ENCODE measurements at regions not wholly inside any gene's neighbourhood (a gene's known extent, or its start where the extent isn't known, plus 50 kb on each side); places are given as distances from the start of the nearest gene placed in this dataset.

GRCh38 chr10:42977032-42977416 lies 99.8 kb upstream of the RET start:
- Histone ChIP-seq H3K4me3 (ENCODE audit: low read depth, low read length) (no peak overlapping the region), H3K4me1 (ENCODE audit: control insufficient read depth, insufficient read depth, low read length, poor library complexity, severe bottlenecking) (no peaks in the 10 kb centered on the region), H3K9me3 (ENCODE audit: control insufficient read depth in 2 of 2, low read length in 2 of 2) (no peaks in the 10 kb centered on the region), H3K36me3 (ENCODE audit: control insufficient read depth, insufficient read depth, low read length) (no peaks in the 10 kb centered on the region), H3K27me3 (ENCODE audit: control insufficient read depth, insufficient read depth, low read length) (no peaks in the 10 kb centered on the region), H3K27ac (ENCODE audit: insufficient read depth, low read length, poor library complexity, severe bottlenecking) (no peak overlapping the region)
- Mint-ChIP-seq H3K4me1 (no peaks in the 10 kb centered on the region), H3K27ac (no peak overlapping the region), H3K9me3 (peaks cover 0 to 2% (median 0%) of the 10 kb centered on the region in 7 donors), H3K36me3 (no peaks in the 10 kb centered on the region), H3K27me3 (no peaks in the 10 kb centered on the region), H3K4me3 (no peak overlapping the region)
- DNase-seq: no peak
- ATAC-seq (ENCODE audit: low read depth in 2 of 2): no peak

GRCh38 chr10:42979181-42979580 lies 97.7 kb upstream of the RET start:
- no peaks in the 10 kb centered on the region for H3K9me3 Mint-ChIP-seq
- H3K27me3 ChIP-seq (ENCODE audit: control insufficient read depth, insufficient read depth, low read length): no peaks in the 10 kb centered on the region
- no peaks in the 10 kb centered on the region for H3K9me3 ChIP-seq (ENCODE audit: control insufficient read depth in 2 of 2, low read length in 2 of 2)
- H3K4me3 ChIP-seq (ENCODE audit: low read depth, low read length): no peak overlapping the region
- ATAC-seq (ENCODE audit: low read depth in 2 of 2): no peak
- no peaks in the 10 kb centered on the region for H3K36me3 Mint-ChIP-seq
- H3K27me3 Mint-ChIP-seq: no peaks in the 10 kb centered on the region
- H3K36me3 ChIP-seq (ENCODE audit: control insufficient read depth, insufficient read depth, low read length): no peaks in the 10 kb centered on the region
- no peak overlapping the region for H3K27ac ChIP-seq (ENCODE audit: insufficient read depth, low read length, poor library complexity, severe bottlenecking)
- H3K27ac Mint-ChIP-seq: no peak overlapping the region
- no peak overlapping the region for H3K4me3 Mint-ChIP-seq
- peak in 1 of 3 donors; percentile 59 for DNase-seq
- H3K4me1 Mint-ChIP-seq: no peaks in the 10 kb centered on the region
- no peaks in the 10 kb centered on the region for H3K4me1 ChIP-seq (ENCODE audit: control insufficient read depth, insufficient read depth, low read length, poor library complexity, severe bottlenecking)

DNA sequence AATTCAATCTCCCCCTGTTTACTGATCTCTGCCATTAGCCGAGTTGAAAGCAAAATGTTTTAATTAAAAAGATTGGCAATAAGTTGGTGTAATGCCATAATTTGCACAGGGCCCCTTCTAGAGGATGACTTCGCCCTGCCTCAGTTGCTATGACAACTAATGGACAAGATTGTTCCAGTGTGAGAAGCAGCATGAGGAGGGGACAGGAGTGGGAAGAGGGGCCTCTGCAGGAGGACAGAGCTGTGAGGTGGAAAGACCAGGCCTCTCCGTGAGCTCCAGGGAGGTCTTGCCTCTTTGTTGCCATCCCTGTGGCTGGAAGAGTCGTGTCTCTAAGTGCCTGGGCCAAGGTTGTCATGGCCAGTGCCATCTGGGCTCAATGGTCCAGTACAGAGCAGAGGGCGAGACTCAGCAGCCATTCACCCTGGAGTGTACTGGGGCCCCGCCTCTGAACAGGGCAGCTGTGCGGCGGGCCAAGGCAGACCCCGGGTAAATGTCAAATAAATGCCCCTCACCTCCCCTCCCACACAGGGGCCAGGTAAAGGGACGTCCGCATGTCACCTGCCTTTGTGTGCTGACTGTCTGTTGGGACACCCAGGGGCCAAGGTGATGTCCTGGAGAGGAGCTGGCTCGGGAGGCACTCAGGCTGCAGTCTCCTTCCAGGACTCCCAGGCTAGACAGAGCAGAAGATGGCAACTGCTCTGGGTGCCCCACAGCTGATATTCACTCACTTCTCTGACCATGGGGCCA lies 97.0 kb upstream of the RET start:
- no peaks in the 10 kb centered on the region for H3K9me3 ChIP-seq (ENCODE audit: control insufficient read depth in 2 of 2, low read length in 2 of 2)
- no peaks in the 10 kb centered on the region for H3K27me3 ChIP-seq (ENCODE audit: control insufficient read depth, insufficient read depth, low read length)
- H3K4me3 ChIP-seq (ENCODE audit: low read depth, low read length): no peak overlapping the region
- no peaks in the 10 kb centered on the region for H3K36me3 ChIP-seq (ENCODE audit: control insufficient read depth, insufficient read depth, low read length)
- no peak for ATAC-seq (ENCODE audit: low read depth in 2 of 2)
- DNase-seq: no peak
- Mint-ChIP-seq H3K9me3 (no peaks in the 10 kb centered on the region), H3K27ac (no peak overlapping the region), H3K4me3 (no peak overlapping the region), H3K36me3 (no peaks in the 10 kb centered on the region), H3K4me1 (no peaks in the 10 kb centered on the region), H3K27me3 (no peaks in the 10 kb centered on the region)
- no peaks in the 10 kb centered on the region for H3K4me1 ChIP-seq (ENCODE audit: control insufficient read depth, insufficient read depth, low read length, poor library complexity, severe bottlenecking)
- no peak overlapping the region for H3K27ac ChIP-seq (ENCODE audit: insufficient read depth, low read length, poor library complexity, severe bottlenecking)

GRCh38 chr10:42980553-42981357 lies 96.1 kb upstream of the RET start:
- Histone ChIP-seq H3K9me3 (ENCODE audit: control insufficient read depth in 2 of 2, low read length in 2 of 2) (no peaks in the 10 kb centered on the region), H3K4me1 (ENCODE audit: control insufficient read depth, insufficient read depth, low read length, poor library complexity, severe bottlenecking) (no peaks in the 10 kb centered on the region), H3K4me3 (ENCODE audit: low read depth, low read length) (no peak overlapping the region), H3K36me3 (ENCODE audit: control insufficient read depth, insufficient read depth, low read length) (no peaks in the 10 kb centered on the region), H3K27ac (ENCODE audit: insufficient read depth, low read length, poor library complexity, severe bottlenecking) (no peak overlapping the region), H3K27me3 (ENCODE audit: control insufficient read depth, insufficient read depth, low read length) (no peaks in the 10 kb centered on the region)
- no peaks in the 10 kb centered on the region for H3K36me3 Mint-ChIP-seq
- no peaks in the 10 kb centered on the region for H3K4me1 Mint-ChIP-seq
- H3K27me3 Mint-ChIP-seq: no peaks in the 10 kb centered on the region
- DNase-seq (no peak), ATAC-seq (ENCODE audit: low read depth in 2 of 2) (no peak)
- H3K4me3 Mint-ChIP-seq: no peak overlapping the region
- no peaks in the 10 kb centered on the region for H3K9me3 Mint-ChIP-seq
- no peak overlapping the region for H3K27ac Mint-ChIP-seq

DNA sequence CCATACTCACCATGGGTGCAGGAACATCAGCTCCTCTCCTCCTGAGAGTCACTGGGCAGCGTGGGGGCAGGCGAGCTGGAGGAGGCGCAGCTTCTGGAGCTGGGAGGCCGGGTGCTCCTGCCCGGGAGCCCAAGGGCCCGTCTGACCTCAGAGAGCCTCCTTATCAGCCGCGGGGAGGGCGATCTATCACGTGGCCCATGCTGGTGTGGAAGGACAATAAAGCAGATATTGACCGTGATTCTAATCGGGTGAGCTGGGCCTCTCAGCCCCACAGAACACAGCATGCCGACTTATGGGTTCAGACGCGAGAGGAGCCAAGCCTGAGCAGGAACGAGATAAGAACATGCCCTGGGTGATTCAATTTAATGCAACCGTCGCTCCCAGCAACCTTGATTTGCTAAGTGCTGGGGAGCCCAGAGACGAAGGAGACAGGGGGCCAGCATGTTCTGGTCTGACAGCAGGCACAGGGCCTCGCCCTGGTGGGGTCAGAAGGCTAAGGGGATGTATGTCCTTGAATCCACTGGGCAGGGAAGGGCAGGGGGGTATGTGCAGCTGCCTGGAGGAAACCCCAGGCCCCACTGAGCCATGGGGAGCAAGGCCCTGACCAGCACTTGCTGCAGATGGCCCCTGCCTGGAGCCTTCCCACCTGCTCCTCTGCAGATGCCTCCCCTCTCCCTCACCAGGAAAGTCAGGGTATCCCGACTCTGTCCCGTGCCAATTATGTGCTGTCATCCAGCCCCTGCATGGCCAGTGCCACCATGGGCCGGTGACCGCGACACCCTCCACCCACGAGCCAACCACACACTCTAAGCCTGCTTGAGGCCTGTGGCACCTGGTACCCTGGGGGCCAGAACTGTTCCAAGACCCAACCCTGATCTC lies 95.3 kb upstream of the RET start:
- no peak for DNase-seq
- H3K4me3 Mint-ChIP-seq: no peak overlapping the region
- H3K27me3 Mint-ChIP-seq: no peaks in the 10 kb centered on the region
- H3K27ac ChIP-seq (ENCODE audit: insufficient read depth, low read length, poor library complexity, severe bottlenecking): no peak overlapping the region
- no peaks in the 10 kb centered on the region for H3K4me1 ChIP-seq (ENCODE audit: control insufficient read depth, insufficient read depth, low read length, poor library complexity, severe bottlenecking)
- H3K27me3 ChIP-seq (ENCODE audit: control insufficient read depth, insufficient read depth, low read length): no peaks in the 10 kb centered on the region
- no peak overlapping the region for H3K4me3 ChIP-seq (ENCODE audit: low read depth, low read length)
- H3K9me3 ChIP-seq (ENCODE audit: control insufficient read depth in 2 of 2, low read length in 2 of 2): no peaks in the 10 kb centered on the region
- no peaks in the 10 kb centered on the region for H3K36me3 Mint-ChIP-seq
- ATAC-seq (ENCODE audit: low read depth in 2 of 2): no peak
- H3K9me3 Mint-ChIP-seq: no peaks in the 10 kb centered on the region
- H3K4me1 Mint-ChIP-seq: no peaks in the 10 kb centered on the region
- H3K27ac Mint-ChIP-seq: no peak overlapping the region
- no peaks in the 10 kb centered on the region for H3K36me3 ChIP-seq (ENCODE audit: control insufficient read depth, insufficient read depth, low read length)

DNA sequence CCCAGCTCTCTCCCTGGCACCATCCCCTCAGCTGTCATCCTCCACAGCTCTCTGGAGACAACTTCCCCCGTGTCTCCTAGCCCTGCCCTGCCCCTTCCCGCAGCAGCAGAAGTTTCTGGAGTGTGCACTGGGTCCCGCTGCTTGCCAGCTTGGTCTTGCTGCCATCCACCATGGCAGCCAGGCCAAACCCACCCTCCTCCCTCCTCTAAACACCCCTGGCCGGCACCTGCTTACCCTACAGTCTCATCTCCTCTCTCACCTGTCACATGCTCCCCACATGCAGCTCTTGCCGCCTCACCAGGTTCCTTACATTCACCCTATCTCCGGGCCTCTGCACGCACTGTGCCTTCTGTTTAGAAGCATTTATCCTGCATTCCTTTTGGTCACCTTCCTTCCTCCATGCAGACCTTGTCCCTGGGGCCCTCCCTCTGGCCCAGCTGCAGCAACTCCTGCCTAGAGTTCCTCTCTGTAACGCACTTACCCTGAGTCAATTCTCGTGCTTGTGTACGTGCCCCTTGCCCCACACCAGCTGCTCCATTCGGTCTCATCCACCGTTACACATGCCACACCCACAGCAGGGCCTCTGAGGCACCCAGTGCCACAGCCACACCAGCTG lies 93.9 kb upstream of the RET start:
- Mint-ChIP-seq H3K9me3 (no peaks in the 10 kb centered on the region), H3K27me3 (no peaks in the 10 kb centered on the region), H3K27ac (peak overlapping the region in 1 of 3 donors; percentile 21), H3K4me3 (no peak overlapping the region), H3K36me3 (no peaks in the 10 kb centered on the region), H3K4me1 (no peaks in the 10 kb centered on the region)
- H3K36me3 ChIP-seq (ENCODE audit: control insufficient read depth, insufficient read depth, low read length): no peaks in the 10 kb centered on the region
- no peak overlapping the region for H3K4me3 ChIP-seq (ENCODE audit: low read depth, low read length)
- ATAC-seq (ENCODE audit: low read depth in 2 of 2): no peak
- no peak for DNase-seq
- no peaks in the 10 kb centered on the region for H3K4me1 ChIP-seq (ENCODE audit: control insufficient read depth, insufficient read depth, low read length, poor library complexity, severe bottlenecking)
- no peaks in the 10 kb centered on the region for H3K27me3 ChIP-seq (ENCODE audit: control insufficient read depth, insufficient read depth, low read length)
- no peaks in the 10 kb centered on the region for H3K9me3 ChIP-seq (ENCODE audit: control insufficient read depth in 2 of 2, low read length in 2 of 2)
- no peak overlapping the region for H3K27ac ChIP-seq (ENCODE audit: insufficient read depth, low read length, poor library complexity, severe bottlenecking)

GRCh38 chr10:42983591-42983990 lies 93.3 kb upstream of the RET start:
- Histone ChIP-seq H3K4me3 (ENCODE audit: low read depth, low read length) (no peak overlapping the region), H3K36me3 (ENCODE audit: control insufficient read depth, insufficient read depth, low read length) (no peaks in the 10 kb centered on the region)
- no peak for DNase-seq

More at GRCh38 chr10:42983591-42983990, 93.3 kb upstream of the RET start:
- Histone ChIP-seq H3K4me1 (ENCODE audit: control insufficient read depth, insufficient read depth, low read length, poor library complexity, severe bottlenecking) (no peaks in the 10 kb centered on the region), H3K27ac (ENCODE audit: insufficient read depth, low read length, poor library complexity, severe bottlenecking) (no peak overlapping the region), H3K9me3 (ENCODE audit: control insufficient read depth in 2 of 2, low read length in 2 of 2) (no peaks in the 10 kb centered on the region), H3K27me3 (ENCODE audit: control insufficient read depth, insufficient read depth, low read length) (no peaks in the 10 kb centered on the region)
- Mint-ChIP-seq H3K9me3 (no peaks in the 10 kb centered on the region), H3K4me1 (no peaks in the 10 kb centered on the region), H3K27me3 (no peaks in the 10 kb centered on the region), H3K27ac (no peak overlapping the region), H3K36me3 (no peaks in the 10 kb centered on the region), H3K4me3 (no peak overlapping the region)
- no peak for ATAC-seq (ENCODE audit: low read depth in 2 of 2)

Measured in CD4-positive, CD25-positive, alpha-beta regulatory T cell (primary cell).